ENCODE measurements at regions not wholly inside any gene's neighbourhood (a gene's known extent, or its start where the extent isn't known, plus 50 kb on each side); places are given as distances from the start of the nearest gene placed in this dataset.
"Not testable (repeated sequence)": the region's sequence is repeated elsewhere in the genome, so short reads cannot be mapped to it uniquely, and the experiment has no call there.

GRCh38 chr9:62745774-62746529, 1556.1 kb downstream of the SPATA31A7 start:
- in situ Hi-C loops (cut with MboI); BruUV-seq (replicated peaks); H3K4me2 ChIP-seq (ENCODE audit: control insufficient read depth, insufficient read depth); POLR2A ChIA-PET; SMC1A ChIA-PET (ENCODE audit: uncharacterized antibody, unreplicated experiment); FAIRE-seq; H2AFZ ChIP-seq (ENCODE audit: control insufficient read depth, low read depth, low read length); H3K27ac ChIP-seq (ENCODE audit: control insufficient read depth, insufficient read depth); H3K27me3 ChIP-seq (replicated peaks in 1 of 2; ENCODE audit: control insufficient read depth in 2 of 2, insufficient read depth in 2 of 2, low read length in 1 of 2); H3K9ac ChIP-seq (ENCODE audit: control insufficient read depth, insufficient read depth, low read length); H3K36me3 ChIP-seq (ENCODE audit: control insufficient read depth in 2 of 2, insufficient read depth in 2 of 2, low read length in 1 of 2); ATAC-seq; intact Hi-C loops (cut with micrococcal nuclease; ENCODE audit: unreplicated experiment); CTCF ChIA-PET; RAD21 ChIA-PET (ENCODE audit: unreplicated experiment); H3K4me1 ChIP-seq (ENCODE audit: control insufficient read depth, insufficient read depth, low read length); H3K4me3 ChIP-seq; H3K9me3 ChIP-seq (replicated peaks; ENCODE audit: control insufficient read depth, insufficient read depth, low read length); DNase-seq (ENCODE audit: low read depth, low spot score); H3K79me2 ChIP-seq (ENCODE audit: control insufficient read depth, insufficient read depth, low read length); H4K20me1 ChIP-seq (ENCODE audit: control insufficient read depth, insufficient read depth): not testable (repeated sequence)
- no CpG with 5 or more reads among the region's 7 CpGs for WGBS (ENCODE audit: insufficient coverage, insufficient replicate concordance, low lambda C conversion rate, missing lambda C conversion rate)
